Central memory CD8-positive, alpha-beta T cell (primary cell): ENCODE measurements at regions not wholly inside any gene's neighbourhood (a gene's known extent, or its start where the extent isn't known, plus 50 kb on each side); places are given as distances from the start of the nearest gene placed in this dataset.

ENCODE experiments used
- ATAC-seq: fragments of 150-1000 bp; cut with Tn5 transposase; replicated peaks from 2 replicates; pipeline ENCODE4 v1.10.0; 2022; ENCODE audit warnings: mild to moderate bottlenecking, moderate FRiP score, moderate number of reproducible peaks; ENCODE audit not compliant: poor library complexity, severe bottlenecking; ENCODE audit errors: extremely low read depth
- DNase-seq, 2 donors: peaks; one replicate each; pipeline ENCODE4 v3.0.0; 2021; ENCODE audit warnings: low spot score in 2 of 2
- H3K27ac Mint-ChIP-seq: one replicate; pipeline ENCODE4 v1.8.0; 2022; ENCODE audit warnings: low read depth, mild to moderate bottlenecking, moderate library complexity, mixed read lengths
- H3K27me3 Mint-ChIP-seq: one replicate; pipeline ENCODE4 v1.8.0; 2022; ENCODE audit warnings: mixed read lengths
- H3K36me3 Mint-ChIP-seq: one replicate; pipeline ENCODE4 v1.8.0; 2022; ENCODE audit warnings: mild to moderate bottlenecking, moderate library complexity, mixed read lengths; ENCODE audit not compliant: insufficient read depth
- H3K4me1 Mint-ChIP-seq: one replicate; pipeline ENCODE4 v1.8.0; 2022; ENCODE audit warnings: mixed read lengths
- H3K4me3 Mint-ChIP-seq: one replicate; pipeline ENCODE4 v1.8.0; 2022; ENCODE audit warnings: mild to moderate bottlenecking, moderate library complexity, mixed read lengths
- H3K9me3 Mint-ChIP-seq: one replicate; pipeline ENCODE4 v1.8.0; 2022; ENCODE audit warnings: mixed read lengths

DNA sequence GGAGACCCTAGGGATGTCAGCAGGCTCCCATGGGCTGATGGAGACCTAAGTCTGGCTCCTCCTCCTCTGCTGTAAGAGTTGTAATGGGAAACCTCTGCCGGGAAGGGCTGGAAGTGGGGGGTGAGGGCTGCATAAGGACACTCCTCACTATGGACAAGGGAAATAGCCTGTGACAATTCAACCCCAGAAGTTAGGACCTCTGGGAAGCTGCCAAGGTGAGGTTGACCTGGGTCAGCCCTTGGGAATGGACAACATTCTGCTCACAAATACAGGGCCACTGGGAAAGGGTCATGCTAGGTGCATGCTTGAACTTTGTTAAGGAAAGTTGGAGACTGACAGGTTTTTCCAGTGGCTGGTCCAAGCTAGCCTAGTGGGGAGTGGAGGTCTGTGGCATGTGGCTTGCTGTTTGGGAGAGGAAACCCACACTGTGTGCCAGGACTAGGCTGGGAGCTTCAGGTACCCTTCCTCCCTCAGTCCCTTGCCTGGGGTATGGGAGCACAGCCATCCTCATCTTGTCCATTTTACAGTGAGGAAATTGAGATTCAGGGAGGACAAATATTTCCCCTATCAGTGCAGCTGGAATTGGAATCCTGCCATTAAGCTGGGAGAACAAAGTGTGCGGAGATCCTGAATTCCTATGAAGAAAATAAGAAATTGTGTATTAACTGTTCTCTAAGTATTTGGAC is 190.4 kb downstream of the SALL1 start:
- DNase-seq: no peak
- H3K27ac Mint-ChIP-seq: no peak overlapping the region
- no peaks in the 10 kb centered on the region for H3K36me3 Mint-ChIP-seq
- H3K9me3 Mint-ChIP-seq: no peaks in the 10 kb centered on the region
- peaks cover 28% of the 10 kb centered on the region for H3K27me3 Mint-ChIP-seq
- ATAC-seq: no peak
- H3K4me3 Mint-ChIP-seq: no peak overlapping the region
- H3K4me1 Mint-ChIP-seq: no peaks in the 10 kb centered on the region

DNA sequence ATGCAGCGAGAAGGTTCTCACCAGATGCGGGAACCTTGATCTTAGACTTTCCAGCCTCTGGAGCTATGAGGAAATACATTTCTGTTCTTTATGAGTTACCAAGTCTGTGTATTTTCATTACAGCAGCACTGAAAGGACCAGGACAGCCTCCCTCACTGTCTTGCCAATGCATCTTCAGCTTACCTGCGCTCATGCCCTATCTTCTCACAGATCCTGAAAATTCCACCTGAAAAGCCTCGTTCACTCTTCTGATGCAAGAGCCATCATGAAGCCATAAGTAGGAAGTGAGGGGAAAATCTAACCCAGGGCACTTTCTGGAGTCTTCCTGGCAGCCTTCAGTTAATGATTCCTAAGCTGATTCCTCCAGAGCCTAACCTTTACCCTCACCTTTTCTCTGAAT is 194.0 kb downstream of the SALL1 start:
- peak overlapping the region; percentile 46 for H3K27ac Mint-ChIP-seq
- H3K27me3 Mint-ChIP-seq: peaks cover 49% of the 10 kb centered on the region
- H3K4me3 Mint-ChIP-seq: no peak overlapping the region
- DNase-seq (no peak), ATAC-seq (no peak)
- no peaks in the 10 kb centered on the region for H3K9me3 Mint-ChIP-seq
- H3K4me1 Mint-ChIP-seq: no peaks in the 10 kb centered on the region
- no peaks in the 10 kb centered on the region for H3K36me3 Mint-ChIP-seq

DNA sequence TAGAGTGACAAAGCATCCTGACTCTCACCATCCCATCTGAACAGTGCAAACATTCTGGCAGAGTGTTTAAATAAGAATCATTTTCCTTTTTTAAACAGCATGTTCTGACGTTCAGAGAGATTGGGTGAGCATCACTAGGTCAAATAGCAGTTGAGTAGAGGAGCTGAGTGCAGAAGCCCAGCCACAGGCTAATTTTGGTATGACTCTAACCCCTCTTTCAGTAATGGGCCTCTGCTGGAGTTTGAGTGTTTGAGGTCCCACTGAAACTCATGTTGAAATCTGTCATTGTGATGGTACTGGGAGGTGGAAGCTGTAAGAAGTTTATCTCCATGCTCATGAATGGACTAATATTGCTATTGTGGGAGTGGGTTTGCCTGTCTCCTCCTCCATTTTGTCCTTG is 194.4 kb downstream of the SALL1 start:
- H3K36me3 Mint-ChIP-seq: no peaks in the 10 kb centered on the region
- H3K27ac Mint-ChIP-seq: peak overlapping the region; percentile 46

GRCh38 chr16:50955311-50955710 is 195.8 kb downstream of the SALL1 start:
- H3K4me1 Mint-ChIP-seq: no peaks in the 10 kb centered on the region

More for the DNA sequence above, 194.4 kb downstream of the SALL1 start:
- Mint-ChIP-seq H3K4me3 (no peak overlapping the region), H3K4me1 (no peaks in the 10 kb centered on the region), H3K27me3 (peaks cover 47% of the 10 kb centered on the region), H3K9me3 (no peaks in the 10 kb centered on the region)
- ATAC-seq: no peak
- no peak for DNase-seq

DNA sequence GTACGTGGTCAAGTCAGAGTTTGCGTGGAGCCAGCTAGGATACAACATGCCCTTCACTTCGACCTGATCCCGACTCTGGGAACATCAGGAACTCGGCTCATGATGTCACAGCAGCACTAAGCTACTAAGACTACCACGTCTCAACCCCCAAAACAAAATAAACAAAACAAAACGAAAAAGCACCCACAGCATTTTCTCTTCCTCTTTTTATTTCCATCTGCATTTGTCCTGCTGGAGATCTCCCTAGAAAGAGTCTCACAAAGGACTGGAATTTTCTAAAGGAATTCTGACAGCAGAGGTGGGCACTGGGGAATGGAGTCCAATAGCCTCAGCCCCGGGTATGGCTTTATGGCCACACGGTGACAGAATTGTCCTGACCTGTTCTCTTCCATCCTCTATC is 196.6 kb downstream of the SALL1 start:
- Mint-ChIP-seq H3K9me3 (no peaks in the 10 kb centered on the region), H3K27ac (no peak overlapping the region), H3K4me1 (no peaks in the 10 kb centered on the region), H3K4me3 (no peak overlapping the region), H3K27me3 (peaks cover 34% of the 10 kb centered on the region), H3K36me3 (no peaks in the 10 kb centered on the region)
- no peak for ATAC-seq
- no peak for DNase-seq

More at GRCh38 chr16:50955311-50955710, 195.8 kb downstream of the SALL1 start:
- no peak overlapping the region for H3K27ac Mint-ChIP-seq
- H3K36me3 Mint-ChIP-seq: no peaks in the 10 kb centered on the region
- ATAC-seq (no peak), DNase-seq (no peak)
- H3K9me3 Mint-ChIP-seq: no peaks in the 10 kb centered on the region
- peaks cover 34% of the 10 kb centered on the region for H3K27me3 Mint-ChIP-seq
- H3K4me3 Mint-ChIP-seq: no peak overlapping the region

GRCh38 chr16:50953290-50953689 is 197.8 kb downstream of the SALL1 start:
- Mint-ChIP-seq H3K27ac (no peak overlapping the region), H3K4me1 (no peaks in the 10 kb centered on the region), H3K9me3 (no peaks in the 10 kb centered on the region), H3K27me3 (peaks cover 34% of the 10 kb centered on the region), H3K4me3 (no peak overlapping the region), H3K36me3 (no peaks in the 10 kb centered on the region)
- ATAC-seq (no peak), DNase-seq (no peak)

DNA sequence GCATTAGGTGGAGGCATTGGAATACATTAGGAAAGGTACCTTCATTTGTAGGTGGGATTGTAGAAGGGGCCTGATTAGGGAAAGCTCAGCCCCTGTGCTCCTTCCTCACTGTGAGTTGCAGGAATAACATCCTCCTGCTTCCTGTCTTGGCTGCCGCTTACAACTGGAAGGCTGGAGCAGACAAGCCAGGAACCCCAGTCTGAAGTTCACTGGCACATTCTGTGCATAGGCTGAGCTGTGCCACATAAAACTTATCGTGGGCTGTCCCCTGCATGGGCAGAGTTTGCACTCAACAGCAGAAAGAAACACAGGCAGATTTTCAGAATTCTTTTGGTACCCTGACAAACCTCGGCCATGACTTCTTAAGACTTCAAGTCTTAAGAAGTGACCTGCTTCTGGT is 200.1 kb downstream of the SALL1 start:
- DNase-seq (no peak), ATAC-seq (no peak)
- H3K9me3 Mint-ChIP-seq: no peaks in the 10 kb centered on the region
- no peak overlapping the region for H3K4me3 Mint-ChIP-seq
- no peaks in the 10 kb centered on the region for H3K36me3 Mint-ChIP-seq
- no peaks in the 10 kb centered on the region for H3K4me1 Mint-ChIP-seq
- H3K27me3 Mint-ChIP-seq: peaks cover 34% of the 10 kb centered on the region
- no peak overlapping the region for H3K27ac Mint-ChIP-seq

DNA sequence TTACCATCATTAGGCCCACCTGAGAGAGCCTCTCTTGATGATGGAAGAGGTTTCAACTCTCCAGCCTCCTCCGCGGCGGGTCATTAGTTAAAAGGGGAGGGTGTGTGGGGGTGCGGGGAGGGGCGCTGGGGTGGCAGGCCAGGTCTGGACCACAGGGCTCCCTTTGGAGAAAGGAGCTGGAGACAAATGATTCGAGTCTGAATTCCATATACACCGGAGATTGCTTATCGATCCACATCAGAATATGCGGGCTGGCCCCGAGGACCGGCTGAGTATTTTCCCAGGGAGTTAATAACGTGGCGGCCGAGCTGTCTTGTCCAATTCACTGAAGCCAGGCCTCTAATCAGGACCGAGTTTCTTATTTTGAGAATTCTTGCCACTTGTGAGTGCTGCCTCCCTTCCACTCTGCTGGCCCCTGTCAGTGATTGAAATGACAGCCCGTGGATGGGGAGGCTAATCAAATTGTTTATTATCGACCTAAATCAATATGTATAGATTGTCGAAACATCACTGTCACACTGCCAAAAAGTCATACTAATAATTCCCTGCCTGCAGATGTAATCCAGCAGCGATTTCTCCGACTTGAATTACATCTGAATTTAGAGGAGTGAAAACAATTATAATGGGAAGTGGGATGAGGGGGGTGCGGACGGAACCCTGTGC is 202.7 kb downstream of the SALL1 start:
- Mint-ChIP-seq H3K36me3 (no peaks in the 10 kb centered on the region), H3K27ac (no peak overlapping the region), H3K27me3 (peaks cover 25% of the 10 kb centered on the region), H3K4me1 (no peaks in the 10 kb centered on the region), H3K9me3 (no peaks in the 10 kb centered on the region), H3K4me3 (no peak overlapping the region)
- no peak for DNase-seq
- ATAC-seq: no peak

GRCh38 chr16:50947826-50948225 is 203.2 kb downstream of the SALL1 start:
- DNase-seq (no peak), ATAC-seq (no peak)
- no peak overlapping the region for H3K27ac Mint-ChIP-seq
- no peaks in the 10 kb centered on the region for H3K9me3 Mint-ChIP-seq
- H3K36me3 Mint-ChIP-seq: no peaks in the 10 kb centered on the region
- H3K4me3 Mint-ChIP-seq: no peak overlapping the region
- peaks cover 19% of the 10 kb centered on the region for H3K27me3 Mint-ChIP-seq
- no peaks in the 10 kb centered on the region for H3K4me1 Mint-ChIP-seq

GRCh38 chr16:50946606-50947005 is 204.5 kb downstream of the SALL1 start:
- H3K36me3 Mint-ChIP-seq: no peaks in the 10 kb centered on the region
- H3K4me1 Mint-ChIP-seq: no peaks in the 10 kb centered on the region
- ATAC-seq (no peak), DNase-seq (no peak)
- H3K27me3 Mint-ChIP-seq: peaks cover 10% of the 10 kb centered on the region
- H3K4me3 Mint-ChIP-seq: no peak overlapping the region
- H3K9me3 Mint-ChIP-seq: no peaks in the 10 kb centered on the region
- H3K27ac Mint-ChIP-seq: no peak overlapping the region

DNA sequence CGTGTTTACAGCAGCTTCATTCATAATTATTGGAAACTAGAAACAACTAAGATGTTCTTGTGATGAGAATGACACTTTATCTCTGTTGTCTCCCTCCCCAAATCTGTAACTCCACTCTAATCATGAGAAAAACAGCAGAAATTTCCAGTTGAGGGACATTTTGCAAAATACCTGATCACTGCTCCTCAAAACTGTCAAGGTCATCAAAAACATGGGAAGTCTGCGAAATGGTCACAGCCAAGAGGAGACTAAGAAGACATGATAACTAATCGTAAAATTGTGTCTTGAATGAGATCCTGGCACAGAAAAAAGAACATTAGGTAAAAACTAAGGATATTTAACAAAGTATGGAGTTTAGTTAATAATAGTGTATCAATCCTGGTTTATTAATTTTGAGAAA is 204.2 kb downstream of the CYLD start:
- DNase-seq: no peak
- Mint-ChIP-seq H3K4me3 (no peak overlapping the region), H3K27ac (no peak overlapping the region), H3K36me3 (no peaks in the 10 kb centered on the region), H3K4me1 (no peaks in the 10 kb centered on the region), H3K27me3 (peaks cover 10% of the 10 kb centered on the region), H3K9me3 (no peaks in the 10 kb centered on the region)
- ATAC-seq: no peak

GRCh38 chr16:50945171-50945570 is 203.3 kb downstream of the CYLD start:
- Mint-ChIP-seq H3K9me3 (no peaks in the 10 kb centered on the region), H3K27ac (no peak overlapping the region), H3K4me1 (no peaks in the 10 kb centered on the region), H3K27me3 (peaks cover 16% of the 10 kb centered on the region), H3K36me3 (no peaks in the 10 kb centered on the region), H3K4me3 (no peak overlapping the region)
- ATAC-seq (no peak), DNase-seq (no peak)

DNA sequence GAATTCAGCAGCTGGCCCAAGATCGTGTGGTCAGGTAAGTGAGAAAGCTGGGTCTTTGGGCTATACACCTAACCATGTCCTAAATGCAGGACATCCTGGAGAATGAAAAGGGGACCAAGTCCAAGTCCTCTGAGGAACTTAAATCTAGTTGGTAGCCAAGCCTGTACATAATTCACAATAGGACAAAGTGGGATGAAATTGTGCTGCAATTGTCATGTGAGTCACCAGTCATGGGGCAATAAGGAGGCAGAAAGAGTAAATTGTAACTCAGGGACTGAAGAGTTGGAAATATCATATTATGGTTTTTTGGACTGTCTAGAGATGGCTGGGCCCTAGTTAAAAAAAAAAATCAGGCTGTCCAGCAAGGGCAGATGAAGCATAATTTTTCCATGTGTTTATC is 202.6 kb downstream of the CYLD start:
- ATAC-seq (no peak), DNase-seq (no peak)
- no peaks in the 10 kb centered on the region for H3K4me1 Mint-ChIP-seq

More for the DNA sequence above, 202.6 kb downstream of the CYLD start:
- H3K9me3 Mint-ChIP-seq: no peaks in the 10 kb centered on the region
- H3K27me3 Mint-ChIP-seq: peaks cover 23% of the 10 kb centered on the region
- no peaks in the 10 kb centered on the region for H3K36me3 Mint-ChIP-seq
- no peak overlapping the region for H3K4me3 Mint-ChIP-seq
- no peak overlapping the region for H3K27ac Mint-ChIP-seq
